ENCODE measurements at regions not wholly inside any gene's neighbourhood (a gene's known extent, or its start where the extent isn't known, plus 50 kb on each side); places are given as distances from the start of the nearest gene placed in this dataset.

DNA sequence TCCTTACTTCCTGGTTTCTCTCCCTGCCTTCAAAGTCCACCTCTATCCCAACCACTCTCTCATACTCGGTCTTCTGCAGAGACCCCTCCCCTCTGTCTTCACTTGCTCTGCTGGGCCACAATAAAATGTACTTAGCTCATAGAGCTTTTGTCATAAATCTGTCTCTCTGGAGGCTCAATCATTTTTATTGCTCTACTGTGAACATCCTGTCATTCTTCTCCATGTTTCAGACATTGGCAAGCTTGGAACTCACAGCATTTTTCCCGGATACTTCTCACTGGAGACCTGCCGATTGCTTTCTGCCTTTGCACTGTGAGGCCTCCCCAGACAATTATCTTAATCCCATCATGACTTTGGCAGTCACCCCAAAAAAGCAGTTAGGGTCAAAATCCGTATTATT lies 192.3 kb upstream of the ZMIZ1 start:
- H3K4me3 ChIP-seq = no peak overlapping the region
- peaks cover 6% of the 10 kb centered on the region for H3K9me3 ChIP-seq
- H3K27me3 ChIP-seq = no peaks in the 10 kb centered on the region
- no peaks in the 10 kb centered on the region for H3K36me3 ChIP-seq
- no peak for DNase-seq

DNA sequence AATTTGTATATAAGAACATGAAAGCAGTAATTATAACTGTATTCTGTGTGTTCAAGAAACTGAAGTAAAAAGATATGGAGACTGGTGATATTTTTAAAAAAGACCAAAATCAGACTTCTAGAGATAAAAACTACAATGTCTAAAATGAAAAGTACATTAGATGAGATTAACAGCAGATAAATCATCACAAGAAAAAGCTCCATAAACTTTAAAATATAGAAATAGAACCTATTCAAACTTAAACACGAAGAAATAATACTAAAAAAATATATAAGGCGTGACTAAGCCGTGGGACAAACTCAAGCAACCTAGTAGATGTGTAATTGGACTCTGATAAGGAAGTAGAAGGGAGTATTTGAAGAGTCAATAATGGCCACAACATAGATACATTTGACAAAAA lies 189.1 kb upstream of the ZMIZ1 start:
- H3K27me3 ChIP-seq = no peaks in the 10 kb centered on the region
- DNase-seq = no peak
- peaks cover 6% of the 10 kb centered on the region for H3K9me3 ChIP-seq

DNA sequence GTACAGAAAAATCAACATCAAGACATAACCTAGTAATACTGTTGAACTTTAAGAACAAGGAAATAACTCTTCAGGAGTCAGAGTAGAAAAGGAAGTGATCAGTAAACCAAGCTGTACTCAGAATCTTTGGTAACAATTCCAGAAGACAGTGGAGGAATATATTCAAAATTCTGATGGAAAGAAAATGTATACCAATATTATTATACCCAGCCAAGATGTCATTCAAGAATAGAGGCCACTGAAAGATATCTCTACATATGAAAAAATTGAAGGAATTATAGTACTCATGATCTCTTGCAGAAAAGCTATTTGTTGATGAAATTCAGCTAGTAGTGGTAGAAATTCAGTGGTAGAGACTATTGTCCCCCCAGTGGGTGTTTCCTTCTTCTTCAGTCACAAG lies 182.6 kb upstream of the ZMIZ1 start:
- H3K4me3 ChIP-seq = no peak overlapping the region
- H3K36me3 ChIP-seq = no peaks in the 10 kb centered on the region
- DNase-seq = no peak
- peaks cover 14% of the 10 kb centered on the region for H3K9me3 ChIP-seq
- no peaks in the 10 kb centered on the region for H3K27me3 ChIP-seq

More for the DNA sequence above, 189.1 kb upstream of the ZMIZ1 start:
- no peak overlapping the region for H3K4me3 ChIP-seq
- no peaks in the 10 kb centered on the region for H3K36me3 ChIP-seq

DNA sequence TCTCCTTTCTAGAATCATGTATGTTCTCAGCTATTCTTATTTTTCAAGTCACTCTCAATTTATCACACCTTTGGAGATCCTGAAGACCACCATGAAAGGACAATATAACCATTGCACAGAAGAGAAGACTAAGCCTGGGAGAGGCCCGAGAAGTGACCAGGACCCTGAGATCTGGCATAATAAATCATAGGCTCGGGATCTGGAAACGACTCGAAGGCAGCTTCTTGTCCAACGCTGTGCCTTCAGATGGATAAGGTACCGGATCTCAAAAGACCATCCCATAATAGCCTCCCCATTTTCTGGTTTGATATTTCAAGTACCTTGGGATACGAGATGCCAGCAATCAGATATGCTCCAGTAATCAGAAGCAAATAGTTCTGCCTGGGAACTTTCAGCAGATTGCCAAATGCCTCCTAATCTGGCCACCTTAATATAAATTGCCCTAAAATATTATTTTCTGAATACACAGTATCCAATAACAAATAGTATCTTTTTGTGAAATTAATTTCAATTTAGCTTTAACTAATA lies 179.2 kb upstream of the ZMIZ1 start:
- no peak for DNase-seq
- Histone ChIP-seq H3K27me3 (no peaks in the 10 kb centered on the region), H3K36me3 (no peaks in the 10 kb centered on the region), H3K9me3 (peaks cover 14% of the 10 kb centered on the region), H3K4me3 (no peak overlapping the region)

DNA sequence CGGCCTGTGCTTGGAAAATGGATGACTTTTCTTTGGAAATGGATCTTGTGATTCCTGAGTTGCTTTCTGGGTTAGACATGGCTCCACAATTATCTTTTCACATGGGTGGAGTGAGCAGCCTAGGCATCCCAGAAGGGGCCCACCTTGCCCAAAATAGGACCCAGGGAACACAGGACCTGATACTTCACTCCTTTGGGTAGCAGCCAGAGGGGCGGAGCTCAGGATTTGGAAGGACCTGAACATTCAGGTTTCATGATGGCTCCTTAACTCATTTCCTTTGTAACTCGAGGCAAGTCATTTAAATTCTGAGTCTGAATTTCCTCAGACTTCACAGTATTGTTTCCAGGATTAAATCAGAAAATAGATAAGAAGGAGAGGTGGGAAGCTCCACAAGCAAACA lies 178.3 kb upstream of the ZMIZ1 start:
- peaks cover 13% of the 10 kb centered on the region for H3K9me3 ChIP-seq
- no peak overlapping the region for H3K4me3 ChIP-seq
- no peak for DNase-seq
- H3K36me3 ChIP-seq = no peaks in the 10 kb centered on the region
- H3K27me3 ChIP-seq = no peaks in the 10 kb centered on the region

- no peak for DNase-seq
- Histone ChIP-seq H3K27me3 (no peaks in the 10 kb centered on the region), H3K4me3 (no peak overlapping the region), H3K36me3 (no peaks in the 10 kb centered on the region), H3K9me3 (peaks cover under 1% of the 10 kb centered on the region)
Measured at GRCh38 chr10:78891741-78892140, 177.0 kb upstream of the ZMIZ1 start.

GRCh38 chr10:78892338-78893176 lies 176.2 kb upstream of the ZMIZ1 start:
- H3K4me3 ChIP-seq = no peak overlapping the region
- H3K36me3 ChIP-seq = no peaks in the 10 kb centered on the region
- H3K9me3 ChIP-seq = no peaks in the 10 kb centered on the region
- H3K27me3 ChIP-seq = no peaks in the 10 kb centered on the region
- peak; percentile 30 for DNase-seq

DNA sequence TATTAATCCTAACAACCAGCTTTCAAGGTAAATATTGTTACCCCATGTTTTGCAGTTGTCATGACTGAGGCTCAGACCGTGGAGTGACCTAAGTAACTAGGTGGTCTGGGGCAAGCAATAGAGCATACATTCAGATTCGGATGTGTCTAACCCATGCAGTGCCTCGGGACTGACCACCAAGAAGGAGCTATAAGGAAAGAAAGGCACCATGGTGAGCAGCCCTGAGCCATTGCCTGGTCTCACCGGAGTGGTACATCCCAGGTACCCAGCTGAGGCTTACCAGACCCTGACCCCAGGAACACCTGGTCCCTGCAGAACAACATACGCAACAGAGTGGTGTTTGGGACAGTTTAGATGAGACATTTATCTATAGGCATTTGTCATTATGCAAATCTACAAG lies 175.5 kb upstream of the ZMIZ1 start:
- H3K36me3 ChIP-seq = no peaks in the 10 kb centered on the region
- no peaks in the 10 kb centered on the region for H3K27me3 ChIP-seq
- H3K9me3 ChIP-seq = no peaks in the 10 kb centered on the region
- DNase-seq = no peak
- no peak overlapping the region for H3K4me3 ChIP-seq

- DNase-seq = no peak
- H3K4me3 ChIP-seq = no peak overlapping the region
- no peaks in the 10 kb centered on the region for H3K9me3 ChIP-seq
- H3K36me3 ChIP-seq = no peaks in the 10 kb centered on the region
- H3K27me3 ChIP-seq = no peaks in the 10 kb centered on the region
Measured at GRCh38 chr10:78894089-78894840, 174.5 kb upstream of the ZMIZ1 start.

GRCh38 chr10:78894841-78895195 lies 173.9 kb upstream of the ZMIZ1 start:
- H3K36me3 ChIP-seq = no peaks in the 10 kb centered on the region
- no peaks in the 10 kb centered on the region for H3K9me3 ChIP-seq
- DNase-seq = no peak
- H3K4me3 ChIP-seq = no peak overlapping the region
- H3K27me3 ChIP-seq = no peaks in the 10 kb centered on the region

- Histone ChIP-seq H3K36me3 (no peaks in the 10 kb centered on the region), H3K4me3 (no peak overlapping the region), H3K27me3 (no peaks in the 10 kb centered on the region), H3K9me3 (no peaks in the 10 kb centered on the region)
- no peak for DNase-seq
Measured at GRCh38 chr10:78895469-78895868, 173.3 kb upstream of the ZMIZ1 start.

DNA sequence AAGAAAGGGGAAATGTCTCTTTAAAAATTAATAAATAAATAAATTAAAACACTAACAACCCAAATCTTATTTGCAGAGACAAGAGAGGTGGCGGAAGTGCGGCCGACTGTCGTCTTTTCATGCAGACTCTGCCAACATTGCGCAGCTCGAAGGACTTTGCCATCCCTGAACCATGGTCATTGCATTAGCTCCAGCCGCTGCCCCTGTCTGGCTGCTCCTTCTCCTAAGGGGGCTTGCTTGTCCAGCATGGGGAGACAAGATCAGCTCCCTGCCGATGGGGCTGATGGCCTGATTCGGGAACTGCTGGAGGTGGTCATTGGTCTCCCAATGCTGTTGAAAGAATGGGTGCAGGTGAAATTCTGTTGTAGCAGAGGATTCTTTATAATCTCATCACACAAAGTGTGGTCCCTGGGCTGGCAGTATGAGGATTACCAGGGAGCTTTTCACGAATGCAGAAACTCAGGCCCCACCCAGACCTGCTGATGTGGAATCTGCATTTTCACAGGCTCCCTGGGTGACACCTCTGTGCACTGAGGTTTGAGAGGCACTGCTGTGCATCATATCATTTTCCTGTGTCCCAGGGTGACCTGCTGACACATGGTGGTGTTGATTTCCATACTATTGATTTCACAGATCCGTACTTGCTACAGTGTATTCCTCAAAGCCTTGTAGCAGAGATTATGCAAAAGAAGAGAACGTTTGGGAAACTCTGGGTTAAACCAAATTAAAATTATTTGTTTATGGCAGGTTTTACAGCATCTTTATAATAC lies 172.4 kb upstream of the ZMIZ1 start:
- no peaks in the 10 kb centered on the region for H3K27me3 ChIP-seq
- H3K9me3 ChIP-seq = no peaks in the 10 kb centered on the region
- H3K4me3 ChIP-seq = no peak overlapping the region
- no peaks in the 10 kb centered on the region for H3K36me3 ChIP-seq
- DNase-seq = no peak

- H3K9me3 ChIP-seq = no peaks in the 10 kb centered on the region
- DNase-seq = no peak
- no peaks in the 10 kb centered on the region for H3K36me3 ChIP-seq
- H3K27me3 ChIP-seq = no peaks in the 10 kb centered on the region
- H3K4me3 ChIP-seq = no peak overlapping the region
Measured at GRCh38 chr10:78898341-78899097, 170.2 kb upstream of the ZMIZ1 start.

- no peak for DNase-seq
- no peaks in the 10 kb centered on the region for H3K27me3 ChIP-seq
- H3K4me3 ChIP-seq = no peak overlapping the region
- no peaks in the 10 kb centered on the region for H3K9me3 ChIP-seq
- H3K36me3 ChIP-seq = no peaks in the 10 kb centered on the region
Measured at GRCh38 chr10:78899098-78899754, 169.5 kb upstream of the ZMIZ1 start.

- no peak overlapping the region for H3K4me3 ChIP-seq
- H3K9me3 ChIP-seq = no peaks in the 10 kb centered on the region
- peak; percentile 38 for DNase-seq
- H3K36me3 ChIP-seq = no peaks in the 10 kb centered on the region
- no peaks in the 10 kb centered on the region for H3K27me3 ChIP-seq
Measured at GRCh38 chr10:78899996-78900714, 168.6 kb upstream of the ZMIZ1 start.
